HG03354 (cell line): ENCODE measurements at regions not wholly inside any gene's neighbourhood (a gene's known extent, or its start where the extent isn't known, plus 50 kb on each side); places are given as distances from the start of the nearest gene placed in this dataset.

Experiments used
- ATAC-seq: cut with Tn5 transposase; IDR thresholded peaks from one replicate; pipeline ENCODE4 v1.9.1; 2021; ENCODE audit warnings: mild to moderate bottlenecking; ENCODE audit not compliant: unreplicated experiment, poor library complexity, severe bottlenecking

GRCh38 chr12:87152075-87152474 lies 877.1 kb downstream of the C12orf50 start:
- no peak for ATAC-seq

- peak; percentile 71 for ATAC-seq
Measured at GRCh38 chr12:87150969-87151662, 878.1 kb downstream of the C12orf50 start.

- no peak for ATAC-seq
Measured at GRCh38 chr12:87142342-87142741, 886.2 kb upstream of the MGAT4C start.

DNA sequence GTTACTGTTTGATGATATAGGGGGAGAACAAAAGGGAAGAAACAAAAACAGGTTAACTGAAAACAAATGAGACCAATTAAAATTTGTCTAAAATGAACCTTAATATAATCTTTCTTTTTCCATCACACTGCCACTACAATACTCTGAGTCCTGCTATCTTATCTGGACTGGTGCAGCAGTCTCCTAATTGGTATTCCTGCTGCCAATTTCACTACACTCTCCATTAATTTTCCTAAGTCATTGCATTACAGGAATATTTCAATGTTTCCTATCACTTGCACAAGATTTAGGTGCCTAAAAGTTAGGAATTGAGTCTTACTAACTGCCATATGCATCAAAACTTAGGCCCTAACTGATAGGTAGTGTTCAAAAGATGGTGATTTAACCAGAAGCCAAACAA lies 884.9 kb upstream of the MGAT4C start:
- no peak for ATAC-seq

DNA sequence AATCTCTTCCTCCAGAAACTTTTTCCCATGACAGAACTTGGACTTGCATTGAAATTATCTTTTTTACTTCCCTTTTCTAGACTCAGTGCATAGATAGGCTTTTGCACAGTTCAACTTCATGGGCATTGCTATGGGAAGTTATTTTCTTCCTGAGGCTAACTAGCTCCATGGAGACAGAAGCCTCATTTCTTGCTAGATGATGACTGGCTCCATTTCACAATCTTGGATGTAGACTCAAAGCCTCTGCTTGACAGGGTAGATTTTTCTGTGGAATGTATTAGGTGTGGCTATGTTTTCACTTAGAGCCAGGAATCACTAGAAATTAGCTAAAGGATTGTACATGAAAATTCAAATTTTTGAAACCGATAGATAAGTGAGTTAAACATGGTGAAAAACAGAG lies 884.1 kb upstream of the MGAT4C start:
- no peak for ATAC-seq

DNA sequence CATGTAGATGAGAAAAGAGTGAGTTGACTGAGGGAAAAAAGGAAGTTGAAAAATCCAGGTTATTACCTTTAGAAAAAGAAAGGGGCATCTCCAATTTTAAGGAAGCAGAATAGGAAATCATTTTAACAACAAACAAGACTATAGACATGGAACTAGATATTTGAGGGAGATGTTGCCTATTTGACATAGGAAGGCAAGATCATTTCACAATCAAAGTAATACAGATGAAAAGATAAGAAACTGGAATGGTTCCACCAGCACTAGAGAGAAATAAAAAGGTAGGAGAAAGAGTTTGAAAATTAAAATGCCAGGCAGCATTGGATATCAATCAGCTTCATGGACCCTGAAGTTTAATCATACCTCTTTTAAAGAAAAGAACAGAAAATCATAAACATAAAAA lies 881.0 kb upstream of the MGAT4C start:
- ATAC-seq, result no peak

DNA sequence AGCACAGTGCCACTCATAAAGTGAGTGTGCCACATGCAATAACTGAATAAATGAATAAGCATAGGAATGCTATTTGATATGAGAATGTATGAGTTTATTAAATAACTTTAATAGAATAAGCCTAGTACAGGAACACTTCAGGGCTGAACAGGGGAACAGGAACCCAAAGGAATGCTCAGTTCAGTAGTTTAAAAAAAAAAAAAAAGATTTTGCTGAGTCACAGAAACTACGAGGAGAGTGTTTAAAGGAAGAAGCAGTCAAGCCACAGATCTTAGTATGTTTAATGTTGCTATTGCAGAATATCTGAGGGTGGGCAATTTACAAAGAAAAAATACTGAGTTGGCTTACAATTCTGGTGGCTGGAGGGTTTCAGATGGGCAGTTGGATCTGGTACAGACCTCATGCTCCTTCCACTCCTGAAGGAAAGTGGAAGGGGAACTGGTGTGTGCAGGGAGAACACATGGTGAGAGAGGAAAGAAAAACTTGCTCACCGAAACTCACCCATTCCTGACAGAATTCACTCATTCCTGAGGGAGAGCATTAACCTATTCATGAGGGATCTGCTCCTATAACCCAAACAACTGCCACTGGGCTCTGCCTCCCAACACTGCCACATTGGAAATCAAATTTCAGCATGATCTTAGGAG lies 880.3 kb upstream of the MGAT4C start:
- no peak for ATAC-seq

- ATAC-seq, result no peak
Measured at GRCh38 chr12:87127272-87127671, 871.1 kb upstream of the MGAT4C start.

DNA sequence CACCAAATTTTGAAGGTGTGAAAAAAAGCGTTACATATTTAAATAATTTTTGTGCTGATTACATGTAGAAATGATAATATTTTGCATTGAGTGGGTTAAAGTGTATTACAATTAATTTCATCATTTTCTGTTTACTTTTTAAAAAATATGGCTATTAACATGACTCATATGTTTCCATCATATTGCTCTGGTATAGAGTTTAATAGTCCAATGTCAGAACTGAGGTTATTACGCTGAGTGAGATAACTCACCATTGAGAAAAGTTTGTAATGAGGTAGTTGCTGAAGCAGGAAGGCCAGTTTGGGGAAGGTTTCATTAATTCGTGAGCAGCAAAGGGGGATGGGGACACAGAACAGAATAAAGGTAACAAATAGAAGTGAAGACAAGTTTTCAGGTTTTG lies 865.7 kb upstream of the MGAT4C start:
- ATAC-seq, result no peak

GRCh38 chr12:87120440-87120839 lies 864.2 kb upstream of the MGAT4C start:
- no peak for ATAC-seq

- no peak for ATAC-seq
Measured at GRCh38 chr12:87119713-87120112, 863.5 kb upstream of the MGAT4C start.

DNA sequence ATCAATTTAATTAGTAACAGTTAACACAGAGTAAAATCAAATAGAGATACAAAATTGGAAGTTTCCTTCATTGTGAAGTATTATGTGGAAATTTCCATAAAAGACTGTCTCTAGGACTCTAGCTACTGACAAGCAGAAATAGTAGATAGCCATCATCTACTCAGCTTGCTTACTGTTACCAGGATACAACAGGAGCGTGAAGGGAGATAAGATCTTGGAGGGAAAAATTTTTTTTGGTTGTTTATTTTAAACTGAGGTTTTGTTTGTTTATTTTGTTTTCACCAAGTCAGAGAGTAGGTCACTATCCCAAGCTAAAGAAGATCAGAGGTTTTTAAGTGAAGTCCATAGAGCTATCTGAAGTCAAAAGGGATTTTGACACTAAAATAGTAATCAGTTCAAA lies 861.3 kb upstream of the MGAT4C start:
- ATAC-seq, result no peak

GRCh38 chr12:87116780-87117179 lies 860.6 kb upstream of the MGAT4C start:
- ATAC-seq, result no peak

DNA sequence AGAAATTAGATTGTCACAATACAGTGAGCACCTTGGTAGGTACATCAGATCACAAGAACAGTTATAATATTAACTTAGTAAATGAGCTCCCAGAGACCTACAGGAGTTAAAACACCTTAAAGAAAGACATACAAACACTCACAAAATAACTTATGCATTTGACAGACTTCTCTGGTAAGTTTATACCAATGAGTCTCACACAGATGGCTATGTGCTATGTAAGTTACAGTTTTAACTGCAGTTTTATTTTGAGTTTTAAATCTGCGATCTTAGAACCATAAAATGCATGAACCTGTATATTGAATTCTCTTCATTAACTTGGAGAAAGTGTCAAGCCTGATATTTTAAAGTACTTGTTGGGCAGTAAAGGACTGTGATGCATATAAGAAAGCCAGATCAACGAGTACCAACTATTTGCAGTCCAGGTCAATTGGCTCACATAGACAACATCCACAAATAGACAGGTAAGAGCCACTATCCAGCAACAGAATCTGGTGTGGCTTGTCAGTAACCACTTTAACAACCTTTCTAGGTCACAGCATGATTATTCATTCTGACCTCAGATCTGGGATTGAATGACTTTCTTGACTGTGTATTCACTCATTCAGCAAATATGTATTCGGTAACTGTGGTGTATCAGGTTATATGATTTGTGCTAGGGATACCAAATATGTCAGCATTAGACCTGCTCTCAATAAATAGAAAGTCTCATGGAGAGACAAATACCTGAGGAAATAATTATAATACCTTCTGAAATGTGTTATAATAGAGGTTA lies 856.6 kb upstream of the MGAT4C start:
- no peak for ATAC-seq

DNA sequence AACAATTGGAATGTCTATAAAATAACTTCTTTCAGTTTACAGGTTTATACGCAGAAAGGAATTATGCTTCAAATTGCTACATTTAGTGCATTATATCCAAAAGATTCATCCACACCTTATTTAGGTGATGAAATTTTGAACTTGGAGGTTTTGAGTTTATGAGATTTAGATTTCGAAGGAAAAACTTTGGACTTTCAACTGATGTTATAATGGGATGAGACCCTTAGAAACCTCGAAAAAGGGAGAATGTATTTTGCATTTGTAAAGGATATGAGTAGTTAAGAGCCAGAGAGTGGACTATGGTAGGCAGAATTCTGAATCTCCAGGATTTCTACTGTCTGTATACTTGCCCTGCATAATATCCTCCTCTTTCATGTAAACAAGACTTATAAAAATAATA lies 851.6 kb upstream of the MGAT4C start:
- no peak for ATAC-seq

- ATAC-seq, result no peak
Measured at GRCh38 chr12:87107270-87107669, 851.1 kb upstream of the MGAT4C start.

GRCh38 chr12:87096082-87096585 lies 839.9 kb upstream of the MGAT4C start:
- no peak for ATAC-seq

DNA sequence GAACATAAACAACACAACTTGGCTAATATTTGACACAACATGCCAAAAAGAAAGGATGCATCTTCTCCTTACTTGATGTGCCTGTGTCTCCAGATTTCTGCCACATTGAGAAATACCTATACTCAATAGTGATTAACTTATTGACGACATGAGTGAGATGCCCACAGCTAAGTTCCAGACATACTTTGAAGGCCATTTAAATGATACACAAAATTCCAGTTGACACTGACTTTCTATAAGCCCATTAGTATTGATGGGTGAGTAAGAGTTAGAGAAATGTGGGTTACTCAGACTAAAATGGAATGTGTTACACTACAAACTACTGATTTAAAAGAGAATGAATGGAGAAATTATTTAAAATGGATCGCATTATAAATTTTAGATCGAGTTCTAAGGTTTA lies 838.2 kb upstream of the MGAT4C start:
- no peak for ATAC-seq

DNA sequence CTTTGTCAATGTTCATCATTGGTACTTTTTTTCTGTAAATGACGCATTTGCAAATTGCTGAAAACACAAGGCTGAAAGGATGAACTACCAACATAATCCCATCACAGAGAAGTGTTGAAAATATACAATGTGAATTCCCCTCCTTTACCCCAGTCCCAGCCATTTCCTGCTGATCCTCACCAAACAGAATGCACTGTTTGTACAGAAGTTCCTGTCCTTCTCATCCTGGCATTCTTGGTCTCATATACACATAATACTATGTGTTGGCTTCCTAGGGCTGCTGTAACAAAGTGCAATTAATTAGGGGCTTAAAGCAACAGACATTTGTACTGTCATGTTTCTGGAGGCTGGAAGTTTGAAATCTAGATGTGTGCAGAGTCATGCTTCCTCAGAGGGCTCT lies 836.2 kb upstream of the MGAT4C start:
- no peak for ATAC-seq

GRCh38 chr12:87086118-87086891 lies 830.1 kb upstream of the MGAT4C start:
- ATAC-seq, result no peak
